ENCODE measurements at regions not wholly inside any gene's neighbourhood (a gene's known extent, or its start where the extent isn't known, plus 50 kb on each side); places are given as distances from the start of the nearest gene placed in this dataset.

DNA sequence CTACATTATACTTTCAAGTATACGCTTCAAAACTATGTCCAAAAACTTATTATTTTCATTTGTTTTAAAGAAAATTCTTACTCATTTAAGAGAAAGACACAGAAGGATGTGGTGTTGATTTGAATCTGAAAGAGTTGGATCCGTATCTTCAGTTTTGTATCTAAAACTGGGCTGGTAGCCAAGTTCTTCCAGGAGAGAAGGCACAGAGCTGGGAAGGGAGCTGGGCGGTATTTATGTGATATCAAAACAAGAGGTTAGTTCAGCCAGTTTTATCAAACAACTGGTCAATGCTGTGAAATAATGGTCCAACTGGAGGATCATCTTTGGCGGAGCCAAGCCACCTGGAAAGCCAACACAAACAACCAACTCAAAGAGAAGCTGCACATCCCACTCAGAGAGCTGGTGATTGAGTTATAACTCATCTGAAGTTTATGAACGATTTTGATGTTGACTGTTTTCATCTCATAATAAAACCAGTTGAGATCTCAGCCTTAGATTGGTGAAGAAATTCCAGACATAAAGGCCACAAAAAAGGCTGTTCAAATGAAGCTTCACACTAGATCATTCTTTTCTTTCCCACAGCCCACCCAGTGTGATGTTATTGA, 489.6 kb upstream of the RASGRP1 start:
- H3K27me3 Mint-ChIP-seq (ENCODE audit: low read depth, poor library complexity), result peaks cover 2% of the 10 kb centered on the region
- H3K9me3 Mint-ChIP-seq, result peaks cover 12% of the 10 kb centered on the region
- no peaks in the 10 kb centered on the region for H3K4me1 Mint-ChIP-seq
- no peak overlapping the region for H3K4me3 Mint-ChIP-seq
- DNase-seq, result no peak
- H3K36me3 Mint-ChIP-seq (ENCODE audit: low read depth), result peaks cover 8% of the 10 kb centered on the region
- TF ChIP-seq CTCF (IDR thresholded peaks at IDR 0.05), result no peak
- no peak overlapping the region for H3K27ac Mint-ChIP-seq

GRCh38 chr15:39056357-39056756, 491.7 kb upstream of the RASGRP1 start:
- TF ChIP-seq CTCF (IDR thresholded peaks at IDR 0.05), result no peak
- no peak overlapping the region for H3K27ac Mint-ChIP-seq
- DNase-seq, result no peak
- H3K36me3 Mint-ChIP-seq (ENCODE audit: low read depth), result no peaks in the 10 kb centered on the region
- H3K4me3 Mint-ChIP-seq, result no peak overlapping the region
- no peaks in the 10 kb centered on the region for H3K9me3 Mint-ChIP-seq
- peaks cover 6% of the 10 kb centered on the region for H3K27me3 Mint-ChIP-seq (ENCODE audit: low read depth, poor library complexity)
- no peaks in the 10 kb centered on the region for H3K4me1 Mint-ChIP-seq

- DNase-seq, result no peak
- no peaks in the 10 kb centered on the region for H3K4me1 Mint-ChIP-seq
- H3K27ac Mint-ChIP-seq, result no peak overlapping the region
- H3K27me3 Mint-ChIP-seq (ENCODE audit: low read depth, poor library complexity), result peaks cover 6% of the 10 kb centered on the region
- no peak overlapping the region for H3K4me3 Mint-ChIP-seq
- H3K9me3 Mint-ChIP-seq, result peaks cover 9% of the 10 kb centered on the region
- no peaks in the 10 kb centered on the region for H3K36me3 Mint-ChIP-seq (ENCODE audit: low read depth)
- no peak for TF ChIP-seq CTCF (IDR thresholded peaks at IDR 0.05)
Measured at GRCh38 chr15:39058351-39059131, 493.9 kb upstream of the RASGRP1 start.

GRCh38 chr15:39059917-39060316, 495.3 kb upstream of the RASGRP1 start:
- Mint-ChIP-seq H3K4me3 (no peak overlapping the region), H3K4me1 (no peaks in the 10 kb centered on the region), H3K9me3 (peaks cover 9% of the 10 kb centered on the region), H3K27ac (no peak overlapping the region), H3K27me3 (ENCODE audit: low read depth, poor library complexity) (peaks cover 6% of the 10 kb centered on the region), H3K36me3 (ENCODE audit: low read depth) (no peaks in the 10 kb centered on the region)
- DNase-seq, result no peak
- TF ChIP-seq CTCF (IDR thresholded peaks at IDR 0.05), result no peak

DNA sequence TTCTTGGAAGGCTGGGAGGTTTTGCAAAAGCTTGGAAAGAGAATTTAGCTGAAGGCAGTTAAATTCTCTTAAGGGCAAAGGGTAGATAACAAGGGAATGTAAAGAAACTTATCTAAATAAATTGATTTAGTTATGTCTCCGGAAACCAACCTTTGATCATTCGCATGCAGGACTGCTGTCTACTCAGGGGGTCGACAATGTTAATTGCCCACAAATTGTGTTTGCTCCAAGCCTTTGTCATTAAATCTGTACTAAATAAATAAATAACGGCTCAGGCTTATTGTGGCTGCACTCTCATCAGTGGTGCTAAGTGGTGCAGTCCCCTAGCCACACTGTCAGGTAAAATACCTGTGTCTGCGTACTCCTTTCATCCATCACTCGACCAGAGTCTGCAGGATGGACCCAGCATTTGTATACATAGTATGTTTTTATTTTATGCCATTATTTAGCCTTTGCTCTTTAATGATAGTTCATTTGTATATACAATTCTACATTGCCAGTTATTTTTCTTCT, 497.4 kb upstream of the RASGRP1 start:
- DNase-seq, result no peak
- no peak for TF ChIP-seq CTCF (IDR thresholded peaks at IDR 0.05)
- H3K4me1 Mint-ChIP-seq, result no peaks in the 10 kb centered on the region
- no peak overlapping the region for H3K27ac Mint-ChIP-seq
- no peaks in the 10 kb centered on the region for H3K36me3 Mint-ChIP-seq (ENCODE audit: low read depth)
- H3K9me3 Mint-ChIP-seq, result peaks cover 9% of the 10 kb centered on the region
- H3K4me3 Mint-ChIP-seq, result no peak overlapping the region
- H3K27me3 Mint-ChIP-seq (ENCODE audit: low read depth, poor library complexity), result peaks cover 6% of the 10 kb centered on the region

Data from nephron progenitor cell (in vitro differentiated cells).